ENCODE measurements at regions not wholly inside any gene's neighbourhood (a gene's known extent, or its start where the extent isn't known, plus 50 kb on each side); places are given as distances from the start of the nearest gene placed in this dataset.

- POLR2A ChIA-PET: no interaction called here
- Mint-ChIP-seq H3K27ac (ENCODE audit: unreplicated experiment) (peak overlapping the region; percentile 61), H3K4me3 (ENCODE audit: unreplicated experiment) (no peak overlapping the region), H3K9me3 (ENCODE audit: unreplicated experiment) (peaks cover 16% of the 10 kb centered on the region), H3K27me3 (ENCODE audit: insufficient read depth, unreplicated experiment) (no peaks in the 10 kb centered on the region), H3K4me1 (ENCODE audit: low read depth, unreplicated experiment) (peaks cover 60% of the 10 kb centered on the region), H3K36me3 (ENCODE audit: insufficient read depth, unreplicated experiment) (peaks cover 4% of the 10 kb centered on the region)
- CTCF ChIA-PET: interaction anchor here (0.8 kb wide), 1 partner anchor 10 kb away, joined by 3 read pairs; no protein-coding TSS in a partner anchor
- intact Hi-C loops (cut with micrococcal nuclease; ENCODE audit: unreplicated experiment): loop anchor here (5.0 to 10.0 kb wide), 2 partner anchors 249 to 507 kb away; no protein-coding TSS in a partner anchor
- no peak for DNase-seq
- Histone ChIP-seq H3K4me1 (peaks cover 45% of the 10 kb centered on the region), H3K4me3 (ENCODE audit: low read depth, low read length) (no peak overlapping the region), H3K36me3 (ENCODE audit: control insufficient read depth, insufficient read depth, low read length) (no peaks in the 10 kb centered on the region), H3K9me3 (no peaks in the 10 kb centered on the region), H3K27me3 (replicated peaks; ENCODE audit: control insufficient read depth, insufficient read depth, low read length) (no peaks in the 10 kb centered on the region)
- TF ChIP-seq, protein P1, sequence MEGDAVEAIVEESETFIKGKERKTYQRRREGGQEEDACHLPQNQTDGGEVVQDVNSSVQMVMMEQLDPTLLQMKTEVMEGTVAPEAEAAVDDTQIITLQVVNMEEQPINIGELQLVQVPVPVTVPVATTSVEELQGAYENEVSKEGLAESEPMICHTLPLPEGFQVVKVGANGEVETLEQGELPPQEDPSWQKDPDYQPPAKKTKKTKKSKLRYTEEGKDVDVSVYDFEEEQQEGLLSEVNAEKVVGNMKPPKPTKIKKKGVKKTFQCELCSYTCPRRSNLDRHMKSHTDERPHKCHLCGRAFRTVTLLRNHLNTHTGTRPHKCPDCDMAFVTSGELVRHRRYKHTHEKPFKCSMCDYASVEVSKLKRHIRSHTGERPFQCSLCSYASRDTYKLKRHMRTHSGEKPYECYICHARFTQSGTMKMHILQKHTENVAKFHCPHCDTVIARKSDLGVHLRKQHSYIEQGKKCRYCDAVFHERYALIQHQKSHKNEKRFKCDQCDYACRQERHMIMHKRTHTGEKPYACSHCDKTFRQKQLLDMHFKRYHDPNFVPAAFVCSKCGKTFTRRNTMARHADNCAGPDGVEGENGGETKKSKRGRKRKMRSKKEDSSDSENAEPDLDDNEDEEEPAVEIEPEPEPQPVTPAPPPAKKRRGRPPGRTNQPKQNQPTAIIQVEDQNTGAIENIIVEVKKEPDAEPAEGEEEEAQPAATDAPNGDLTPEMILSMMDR (IDR thresholded peaks at IDR 0.05; ENCODE audit: insufficient read depth in 1 of 2, low read depth in 1 of 2, low read length in 1 of 2, severe bottlenecking in 1 of 2, unreplicated experiment in 1 of 2): no peak
- BruUV-seq (replicated peaks): no TSS peak
Measured at GRCh38 chr16:79757968-79758367, 157.4 kb upstream of the MAF start.

- H3K4me3 ChIP-seq (ENCODE audit: low read depth, low read length): no peak overlapping the region
- no TSS peak for BruUV-seq (replicated peaks)
- peak overlapping the region; percentile 65 for H3K27ac Mint-ChIP-seq (ENCODE audit: unreplicated experiment)
- H3K36me3 ChIP-seq (ENCODE audit: control insufficient read depth, insufficient read depth, low read length): no peaks in the 10 kb centered on the region
- H3K9me3 Mint-ChIP-seq (ENCODE audit: unreplicated experiment): peaks cover 16% of the 10 kb centered on the region
- peaks cover 4% of the 10 kb centered on the region for H3K36me3 Mint-ChIP-seq (ENCODE audit: insufficient read depth, unreplicated experiment)
- TF ChIP-seq, protein P1 (IDR thresholded peaks at IDR 0.05; ENCODE audit: insufficient read depth in 1 of 2, low read depth in 1 of 2, low read length in 1 of 2, severe bottlenecking in 1 of 2, unreplicated experiment in 1 of 2): no peak
- ChIA-PET POLR2A (no interaction called here), CTCF (no interaction called here)
- DNase-seq: no peak
- no peaks in the 10 kb centered on the region for H3K9me3 ChIP-seq
- no peaks in the 10 kb centered on the region for H3K27me3 ChIP-seq (replicated peaks; ENCODE audit: control insufficient read depth, insufficient read depth, low read length)
- no peak overlapping the region for H3K4me3 Mint-ChIP-seq (ENCODE audit: unreplicated experiment)
- peaks cover 46% of the 10 kb centered on the region for H3K4me1 ChIP-seq
- H3K27me3 Mint-ChIP-seq (ENCODE audit: insufficient read depth, unreplicated experiment): no peaks in the 10 kb centered on the region
- intact Hi-C loops (cut with micrococcal nuclease; ENCODE audit: unreplicated experiment): loop anchor here (5.0 to 10.0 kb wide), 2 partner anchors 250 to 508 kb away; no protein-coding TSS in a partner anchor
- peaks cover 63% of the 10 kb centered on the region for H3K4me1 Mint-ChIP-seq (ENCODE audit: low read depth, unreplicated experiment)
Measured at GRCh38 chr16:79757163-79757562, 156.6 kb upstream of the MAF start.

GRCh38 chr16:79756571-79756970, 156.0 kb upstream of the MAF start:
- no peak overlapping the region for H3K4me3 Mint-ChIP-seq (ENCODE audit: unreplicated experiment)
- H3K4me3 ChIP-seq (ENCODE audit: low read depth, low read length): no peak overlapping the region
- intact Hi-C loops (cut with micrococcal nuclease; ENCODE audit: unreplicated experiment): loop anchor here (5.0 to 10.0 kb wide), 2 partner anchors 251 to 508 kb away; no protein-coding TSS in a partner anchor
- no peaks in the 10 kb centered on the region for H3K27me3 ChIP-seq (replicated peaks; ENCODE audit: control insufficient read depth, insufficient read depth, low read length)
- peaks cover 68% of the 10 kb centered on the region for H3K4me1 Mint-ChIP-seq (ENCODE audit: low read depth, unreplicated experiment)
- BruUV-seq (replicated peaks): no TSS peak
- H3K36me3 ChIP-seq (ENCODE audit: control insufficient read depth, insufficient read depth, low read length): no peaks in the 10 kb centered on the region
- peaks cover 4% of the 10 kb centered on the region for H3K36me3 Mint-ChIP-seq (ENCODE audit: insufficient read depth, unreplicated experiment)
- H3K9me3 ChIP-seq: no peaks in the 10 kb centered on the region
- ChIA-PET CTCF (no interaction called here), POLR2A (no interaction called here)
- H3K4me1 ChIP-seq: peaks cover 52% of the 10 kb centered on the region
- H3K27me3 Mint-ChIP-seq (ENCODE audit: insufficient read depth, unreplicated experiment): no peaks in the 10 kb centered on the region
- DNase-seq: no peak
- H3K27ac Mint-ChIP-seq (ENCODE audit: unreplicated experiment): no peak overlapping the region
- H3K9me3 Mint-ChIP-seq (ENCODE audit: unreplicated experiment): peaks cover 16% of the 10 kb centered on the region
- TF ChIP-seq, protein P1 (IDR thresholded peaks at IDR 0.05; ENCODE audit: insufficient read depth in 1 of 2, low read depth in 1 of 2, low read length in 1 of 2, severe bottlenecking in 1 of 2, unreplicated experiment in 1 of 2): no peak

All from Caco-2 (cell line).